ENCODE measurements at regions not wholly inside any gene's neighbourhood (a gene's known extent, or its start where the extent isn't known, plus 50 kb on each side); places are given as distances from the start of the nearest gene placed in this dataset.

DNA sequence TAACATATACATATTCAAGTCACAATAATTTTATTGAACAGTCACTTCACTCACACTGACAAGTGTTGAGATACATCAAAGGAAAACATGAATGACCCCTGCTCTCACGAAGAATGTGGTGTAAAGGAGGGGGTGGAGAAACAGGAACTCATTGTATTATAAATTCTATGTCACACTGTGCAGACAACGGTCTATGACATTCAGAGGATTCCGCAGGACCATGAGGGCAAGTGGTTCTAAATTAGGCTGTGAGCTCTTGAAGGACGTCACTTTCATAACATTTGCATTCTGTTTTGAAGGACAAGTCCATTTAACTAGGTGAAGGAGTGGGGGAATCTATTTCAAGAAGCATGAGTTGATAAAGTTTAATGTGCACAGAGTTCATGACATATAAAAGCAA, 415.2 kb upstream of the HS3ST1 start:
- TF ChIP-seq SREBF2 (IDR thresholded peaks at IDR 0.05) (no peak), GATA3 (IDR thresholded peaks at IDR 0.05; ENCODE audit: borderline replicate concordance) (no peak), EHMT2 (IDR thresholded peaks at IDR 0.05; ENCODE audit: low read depth) (no peak), NFE2L2 (conservative IDR thresholded peaks at IDR 0.05; ENCODE audit: low read length) (no peak)
- no peak overlapping the region for H3K27ac ChIP-seq
- ATAC-seq (no peak), DNase-seq (ENCODE audit: low read depth in 1 of 2, low spot score in 1 of 2) (no peak), FAIRE-seq (no peak)
- ChIA-PET CTCF (no interaction called here), POLR2A (no interaction called here)
- H3K9me3 ChIP-seq, result no peaks in the 10 kb centered on the region
- H3K4me3 ChIP-seq, result no peak overlapping the region
- WGBS (ENCODE audit: missing lambda C conversion rate), result 35% methylated on average over 4 of the region's 4 CpGs
- H3K4me2 ChIP-seq, result no peak overlapping the region
- H3K4me1 ChIP-seq, result no peaks in the 10 kb centered on the region

DNA sequence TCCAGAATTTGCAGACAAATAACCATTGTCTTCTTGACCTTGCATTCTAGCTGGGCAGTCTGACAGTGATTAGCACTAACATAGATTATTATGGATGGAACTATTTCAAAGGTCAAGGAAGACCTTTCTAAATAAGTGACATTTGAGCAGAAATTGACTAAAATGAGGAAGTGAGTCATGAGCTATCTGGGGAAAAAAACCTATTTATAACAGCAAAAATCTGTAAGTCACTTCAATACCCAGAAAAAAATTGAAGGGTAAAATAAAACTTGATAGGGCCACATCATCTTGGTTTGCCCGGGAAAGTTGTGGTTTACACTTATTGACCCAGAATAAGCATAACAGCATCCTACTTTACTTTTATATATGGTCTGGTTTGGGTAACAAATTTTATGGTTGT, 414.6 kb upstream of the HS3ST1 start:
- no peak for ATAC-seq
- no peak for DNase-seq (ENCODE audit: low read depth in 1 of 2, low spot score in 1 of 2)
- no peak for FAIRE-seq
- ChIA-PET CTCF (no interaction called here), POLR2A (no interaction called here)
- TF ChIP-seq, protein P1, sequence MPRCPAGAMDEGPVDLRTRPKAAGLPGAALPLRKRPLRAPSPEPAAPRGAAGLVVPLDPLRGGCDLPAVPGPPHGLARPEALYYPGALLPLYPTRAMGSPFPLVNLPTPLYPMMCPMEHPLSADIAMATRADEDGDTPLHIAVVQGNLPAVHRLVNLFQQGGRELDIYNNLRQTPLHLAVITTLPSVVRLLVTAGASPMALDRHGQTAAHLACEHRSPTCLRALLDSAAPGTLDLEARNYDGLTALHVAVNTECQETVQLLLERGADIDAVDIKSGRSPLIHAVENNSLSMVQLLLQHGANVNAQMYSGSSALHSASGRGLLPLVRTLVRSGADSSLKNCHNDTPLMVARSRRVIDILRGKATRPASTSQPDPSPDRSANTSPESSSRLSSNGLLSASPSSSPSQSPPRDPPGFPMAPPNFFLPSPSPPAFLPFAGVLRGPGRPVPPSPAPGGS (IDR thresholded peaks at IDR 0.05), result no peak
- TF ChIP-seq TFCP2L1 (CRISPR knock-in tag; IDR thresholded peaks at IDR 0.05) (no peak), FOSL2 (IDR thresholded peaks at IDR 0.05) (no peak), FOSL2 (CRISPR knock-in tag; IDR thresholded peaks at IDR 0.05) (no peak), POLR2A (IDR thresholded peaks at IDR 0.05; ENCODE audit: low read length) (no peak), FOSB (CRISPR knock-in tag; IDR thresholded peaks at IDR 0.05) (no peak), RCOR1 (IDR thresholded peaks at IDR 0.05; ENCODE audit: low read depth, low read length) (no peak), PHF8 (IDR thresholded peaks at IDR 0.05; ENCODE audit: borderline replicate concordance, low read depth) (no peak)
- TF ChIP-seq, protein P2, sequence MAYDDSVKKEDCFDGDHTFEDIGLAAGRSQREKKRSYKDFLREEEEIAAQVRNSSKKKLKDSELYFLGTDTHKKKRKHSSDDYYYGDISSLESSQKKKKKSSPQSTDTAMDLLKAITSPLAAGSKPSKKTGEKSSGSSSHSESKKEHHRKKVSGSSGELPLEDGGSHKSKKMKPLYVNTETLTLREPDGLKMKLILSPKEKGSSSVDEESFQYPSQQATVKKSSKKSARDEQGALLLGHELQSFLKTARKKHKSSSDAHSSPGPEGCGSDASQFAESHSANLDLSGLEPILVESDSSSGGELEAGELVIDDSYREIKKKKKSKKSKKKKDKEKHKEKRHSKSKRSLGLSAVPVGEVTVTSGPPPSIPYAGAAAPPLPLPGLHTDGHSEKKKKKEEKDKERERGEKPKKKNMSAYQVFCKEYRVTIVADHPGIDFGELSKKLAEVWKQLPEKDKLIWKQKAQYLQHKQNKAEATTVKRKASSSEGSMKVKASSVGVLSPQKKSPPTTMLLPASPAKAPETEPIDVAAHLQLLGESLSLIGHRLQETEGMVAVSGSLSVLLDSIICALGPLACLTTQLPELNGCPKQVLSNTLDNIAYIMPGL (CRISPR knock-in tag; IDR thresholded peaks at IDR 0.05; ENCODE audit: borderline replicate concordance), result no peak
- H3K4me2 ChIP-seq, result no peak overlapping the region
- no peak overlapping the region for H3K4me3 ChIP-seq
- no peak overlapping the region for H3K27ac ChIP-seq
- no peaks in the 10 kb centered on the region for H3K9me3 ChIP-seq
- H3K4me1 ChIP-seq, result no peaks in the 10 kb centered on the region
- 7% methylated on average over 1 of the region's 1 CpG for WGBS (ENCODE audit: missing lambda C conversion rate)

DNA sequence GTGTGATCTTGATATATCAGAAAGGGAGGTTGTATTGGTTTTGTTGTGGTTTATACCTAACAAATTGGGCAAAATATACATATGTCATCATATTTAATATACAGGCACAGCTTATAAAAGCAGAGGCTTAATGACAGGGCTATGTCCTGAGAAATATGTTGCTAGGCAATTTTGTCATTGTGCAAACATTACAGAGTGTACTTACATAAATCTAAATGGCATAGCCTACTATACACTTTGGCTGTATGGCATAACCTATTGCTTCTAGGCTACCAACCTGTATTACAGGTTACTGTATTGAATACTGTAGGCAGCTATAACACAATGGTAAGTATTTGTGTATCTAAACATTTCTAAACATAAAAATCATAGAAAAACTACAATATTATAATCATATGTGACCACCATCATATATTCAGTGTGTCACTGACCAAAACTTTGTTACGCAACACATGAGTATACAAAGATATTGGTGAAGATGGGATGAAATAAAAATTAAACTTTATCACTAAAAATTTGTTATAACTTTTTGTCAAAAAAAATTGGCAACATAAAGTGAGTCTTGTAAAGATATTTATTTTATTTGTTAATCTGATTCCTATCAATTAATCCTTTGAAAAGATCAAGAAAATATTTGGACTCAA, 414.0 kb upstream of the HS3ST1 start:
- no peak overlapping the region for H3K4me2 ChIP-seq
- ChIA-PET POLR2A (no interaction called here), CTCF (no interaction called here)
- H3K4me3 ChIP-seq, result no peak overlapping the region
- H3K4me1 ChIP-seq, result no peaks in the 10 kb centered on the region
- no peaks in the 10 kb centered on the region for H3K9me3 ChIP-seq
- H3K27ac ChIP-seq, result no peak overlapping the region
- ATAC-seq (no peak), DNase-seq (ENCODE audit: low read depth in 1 of 2, low spot score in 1 of 2) (no peak), FAIRE-seq (no peak)
- 63% methylated on average over 1 of the region's 1 CpG for WGBS (ENCODE audit: missing lambda C conversion rate)
- TF ChIP-seq, protein P1 (IDR thresholded peaks at IDR 0.05), result no peak
- TF ChIP-seq NFE2L2 (conservative IDR thresholded peaks at IDR 0.05; ENCODE audit: low read length) (no peak), HOXB5 (CRISPR knock-in tag; IDR thresholded peaks at IDR 0.05) (no peak), CBX2 (IDR thresholded peaks at IDR 0.05; ENCODE audit: borderline replicate concordance, low read depth) (no peak), KDM1A (IDR thresholded peaks at IDR 0.05; ENCODE audit: low read depth) (no peak), ZSCAN20 (CRISPR knock-in tag; IDR thresholded peaks at IDR 0.05) (no peak), NPAS2 (CRISPR knock-in tag; IDR thresholded peaks at IDR 0.05; ENCODE audit: borderline replicate concordance) (no peak), HEYL (CRISPR knock-in tag; IDR thresholded peaks at IDR 0.05) (no peak), HDAC2 (IDR thresholded peaks at IDR 0.05) (no peak), GATA3 (IDR thresholded peaks at IDR 0.05; ENCODE audit: borderline replicate concordance) (no peak), ESRRA (IDR thresholded peaks at IDR 0.05; ENCODE audit: borderline replicate concordance, low read length) (no peak), SMC3 (IDR thresholded peaks at IDR 0.05) (no peak), TP53 (CRISPR knock-in tag; IDR thresholded peaks at IDR 0.05) (no peak), FOSB (CRISPR knock-in tag; IDR thresholded peaks at IDR 0.05) (no peak)
- TF ChIP-seq, protein P3, sequence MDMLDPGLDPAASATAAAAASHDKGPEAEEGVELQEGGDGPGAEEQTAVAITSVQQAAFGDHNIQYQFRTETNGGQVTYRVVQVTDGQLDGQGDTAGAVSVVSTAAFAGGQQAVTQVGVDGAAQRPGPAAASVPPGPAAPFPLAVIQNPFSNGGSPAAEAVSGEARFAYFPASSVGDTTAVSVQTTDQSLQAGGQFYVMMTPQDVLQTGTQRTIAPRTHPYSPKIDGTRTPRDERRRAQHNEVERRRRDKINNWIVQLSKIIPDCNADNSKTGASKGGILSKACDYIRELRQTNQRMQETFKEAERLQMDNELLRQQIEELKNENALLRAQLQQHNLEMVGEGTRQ (IDR thresholded peaks at IDR 0.05), result no peak
- TF ChIP-seq, protein P4, sequence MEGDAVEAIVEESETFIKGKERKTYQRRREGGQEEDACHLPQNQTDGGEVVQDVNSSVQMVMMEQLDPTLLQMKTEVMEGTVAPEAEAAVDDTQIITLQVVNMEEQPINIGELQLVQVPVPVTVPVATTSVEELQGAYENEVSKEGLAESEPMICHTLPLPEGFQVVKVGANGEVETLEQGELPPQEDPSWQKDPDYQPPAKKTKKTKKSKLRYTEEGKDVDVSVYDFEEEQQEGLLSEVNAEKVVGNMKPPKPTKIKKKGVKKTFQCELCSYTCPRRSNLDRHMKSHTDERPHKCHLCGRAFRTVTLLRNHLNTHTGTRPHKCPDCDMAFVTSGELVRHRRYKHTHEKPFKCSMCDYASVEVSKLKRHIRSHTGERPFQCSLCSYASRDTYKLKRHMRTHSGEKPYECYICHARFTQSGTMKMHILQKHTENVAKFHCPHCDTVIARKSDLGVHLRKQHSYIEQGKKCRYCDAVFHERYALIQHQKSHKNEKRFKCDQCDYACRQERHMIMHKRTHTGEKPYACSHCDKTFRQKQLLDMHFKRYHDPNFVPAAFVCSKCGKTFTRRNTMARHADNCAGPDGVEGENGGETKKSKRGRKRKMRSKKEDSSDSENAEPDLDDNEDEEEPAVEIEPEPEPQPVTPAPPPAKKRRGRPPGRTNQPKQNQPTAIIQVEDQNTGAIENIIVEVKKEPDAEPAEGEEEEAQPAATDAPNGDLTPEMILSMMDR (IDR thresholded peaks at IDR 0.05), result no peak
- TF ChIP-seq, protein P5, sequence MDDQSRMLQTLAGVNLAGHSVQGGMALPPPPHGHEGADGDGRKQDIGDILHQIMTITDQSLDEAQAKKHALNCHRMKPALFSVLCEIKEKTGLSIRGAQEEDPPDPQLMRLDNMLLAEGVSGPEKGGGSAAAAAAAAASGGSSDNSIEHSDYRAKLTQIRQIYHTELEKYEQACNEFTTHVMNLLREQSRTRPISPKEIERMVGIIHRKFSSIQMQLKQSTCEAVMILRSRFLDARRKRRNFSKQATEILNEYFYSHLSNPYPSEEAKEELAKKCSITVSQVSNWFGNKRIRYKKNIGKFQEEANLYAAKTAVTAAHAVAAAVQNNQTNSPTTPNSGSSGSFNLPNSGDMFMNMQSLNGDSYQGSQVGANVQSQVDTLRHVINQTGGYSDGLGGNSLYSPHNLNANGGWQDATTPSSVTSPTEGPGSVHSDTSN (IDR thresholded peaks at IDR 0.05), result no peak
- TF ChIP-seq, protein P6, sequence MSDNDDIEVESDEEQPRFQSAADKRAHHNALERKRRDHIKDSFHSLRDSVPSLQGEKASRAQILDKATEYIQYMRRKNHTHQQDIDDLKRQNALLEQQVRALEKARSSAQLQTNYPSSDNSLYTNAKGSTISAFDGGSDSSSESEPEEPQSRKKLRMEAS (IDR thresholded peaks at IDR 0.05), result no peak
